Thyroid gland (tissue), 4 donors: ENCODE measurements at regions not wholly inside any gene's neighbourhood (a gene's known extent, or its start where the extent isn't known, plus 50 kb on each side); places are given as distances from the start of the nearest gene placed in this dataset.

Experiments
- CTCF ChIP-seq, 6 experiments: fragments of 200-600 bp in 3 of 6; fragments of 450-650 bp in 3 of 6; sonication (generic) in 3 of 6; IDR thresholded peaks; one replicate each; pipeline ENCODE4 v1.5.1; 2016 to 2019; ENCODE audit warnings: antibody characterized with exemption in 6 of 6, mild to moderate bottlenecking in 2 of 6, inconsistent platforms in 1 of 6, moderate library complexity in 1 of 6
- POLR2A ChIP-seq, 2 donors: fragments of 450-650 bp; IDR thresholded peaks; one replicate each; pipeline ENCODE4 v1.6.1; 2017; ENCODE audit warnings: antibody characterized with exemption in 2 of 2, mild to moderate bottlenecking in 2 of 2, moderate library complexity in 1 of 2

- no peak for TF ChIP-seq CTCF (IDR thresholded peaks at IDR 0.05)
- TF ChIP-seq POLR2A (IDR thresholded peaks at IDR 0.05), result no peak
Measured at GRCh38 chr9:103942200-103942599, 151.9 kb upstream of the SMC2 start.
